ENCODE measurements at regions not wholly inside any gene's neighbourhood (a gene's known extent, or its start where the extent isn't known, plus 50 kb on each side); places are given as distances from the start of the nearest gene placed in this dataset.

GRCh38 chr11:86141727-86142126 lies 72.8 kb upstream of the PICALM start (continued):
- TF ChIP-seq CHD7 (IDR thresholded peaks at IDR 0.05; ENCODE audit: insufficient replicate concordance, low read length) (no peak), KDM4A (IDR thresholded peaks at IDR 0.05; ENCODE audit: low read depth, low read length, severe bottlenecking) (no peak), POLR2AphosphoS5 (IDR thresholded peaks at IDR 0.05; ENCODE audit: low read depth, low read length) (no peak)
